ENCODE measurements at regions not wholly inside any gene's neighbourhood (a gene's known extent, or its start where the extent isn't known, plus 50 kb on each side); places are given as distances from the start of the nearest gene placed in this dataset.

GRCh38 chr3:132202586-132202985, 114.6 kb upstream of the ACP3 start:
- TF ChIP-seq YY1 (IDR thresholded peaks at IDR 0.05; ENCODE audit: insufficient read depth, insufficient replicate concordance, low read depth, low read length) (no peak), NFIB (CRISPR knock-in tag; IDR thresholded peaks at IDR 0.05; ENCODE audit: borderline replicate concordance) (no peak), BCL6 (CRISPR knock-in tag; IDR thresholded peaks at IDR 0.05) (no peak), ZFP91 (CRISPR knock-in tag; IDR thresholded peaks at IDR 0.05; ENCODE audit: borderline replicate concordance) (no peak), CBFB (CRISPR knock-in tag; IDR thresholded peaks at IDR 0.05) (no peak), FOXO4 (CRISPR knock-in tag; conservative IDR thresholded peaks at IDR 0.05) (no peak), CTCF (CRISPR knock-in tag; IDR thresholded peaks at IDR 0.05) (no peak), HIVEP1 (CRISPR knock-in tag; IDR thresholded peaks at IDR 0.05) (no peak), RFXANK (CRISPR knock-in tag; IDR thresholded peaks at IDR 0.05) (no peak)

Data from HepG2 (cell line).